GM21717 (cell line): ENCODE measurements at regions not wholly inside any gene's neighbourhood (a gene's known extent, or its start where the extent isn't known, plus 50 kb on each side); places are given as distances from the start of the nearest gene placed in this dataset.
"Not testable (repeated sequence)": the region's sequence is repeated elsewhere in the genome, so short reads cannot be mapped to it uniquely, and the experiment has no call there.

Experiments used
- ATAC-seq: cut with Tn5 transposase; IDR thresholded peaks from one replicate; pipeline ENCODE4 v1.9.1; 2021; ENCODE audit warnings: mild to moderate bottlenecking, moderate library complexity; ENCODE audit not compliant: unreplicated experiment

- not testable (repeated sequence) for ATAC-seq
These were observed 527.8 kb upstream of the PTCHD4 start for GRCh38 chr6:48638796-48639195.

DNA sequence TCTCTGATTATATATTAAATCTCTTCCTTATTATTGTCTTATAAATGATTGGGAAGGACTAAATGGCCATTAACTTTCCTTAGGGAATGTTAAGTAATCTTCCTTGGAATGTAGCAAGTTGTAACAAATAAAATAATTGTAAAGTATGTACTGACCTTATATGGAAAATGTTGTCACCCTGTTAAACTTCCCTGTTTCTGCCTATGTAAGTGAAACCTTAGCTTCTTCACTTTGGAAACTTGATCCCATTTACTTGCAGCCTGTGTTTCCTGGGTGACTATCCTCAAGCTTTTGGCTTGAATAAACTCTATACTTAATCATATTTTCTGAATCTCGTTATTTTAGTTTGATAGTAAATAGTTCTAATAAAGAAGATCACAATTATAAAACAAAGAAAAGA, 519.5 kb upstream of the PTCHD4 start:
- ATAC-seq = no peak

GRCh38 chr6:48628316-48628715, 517.3 kb upstream of the PTCHD4 start:
- ATAC-seq = no peak

GRCh38 chr6:48626421-48626820, 515.4 kb upstream of the PTCHD4 start:
- no peak for ATAC-seq

DNA sequence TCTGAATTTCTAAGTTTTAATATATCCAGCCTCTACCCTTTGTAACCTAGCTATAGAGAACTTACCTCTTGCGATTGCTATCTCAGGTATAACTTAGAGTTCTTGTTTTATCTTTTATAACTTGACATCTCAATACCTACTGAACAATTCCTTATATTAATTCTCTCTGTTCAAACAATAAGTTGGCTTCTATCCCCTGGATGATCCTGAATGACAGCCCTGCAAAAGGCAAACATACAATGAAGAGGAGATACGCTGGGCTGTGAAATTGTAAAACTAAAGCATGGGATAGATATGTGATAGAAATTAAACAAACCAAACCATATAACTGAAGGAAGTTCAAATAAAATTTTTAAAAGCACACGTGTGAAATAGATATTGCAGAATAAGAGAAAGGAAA, 513.6 kb upstream of the PTCHD4 start:
- ATAC-seq = no peak

DNA sequence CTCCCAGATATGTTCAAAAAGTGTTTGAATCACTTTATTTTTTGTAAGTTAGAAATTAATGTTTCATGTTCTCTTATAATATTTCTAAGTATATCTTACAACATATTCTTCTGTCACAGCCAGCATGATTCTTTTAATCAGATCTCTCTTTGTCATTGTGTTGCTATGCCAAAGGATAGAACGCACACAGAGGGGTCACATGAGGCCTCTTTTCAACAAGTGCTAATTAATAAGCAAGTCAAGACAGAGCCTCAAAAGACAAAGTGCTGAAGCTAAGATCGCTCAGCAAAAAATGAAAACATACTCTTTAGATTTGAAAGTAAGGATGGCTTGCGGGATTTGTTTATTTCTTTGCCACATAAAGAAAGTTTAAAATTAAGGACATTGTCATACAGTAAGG, 508.8 kb upstream of the PTCHD4 start:
- no peak for ATAC-seq

- ATAC-seq = no peak
These were observed 504.0 kb upstream of the PTCHD4 start for GRCh38 chr6:48615041-48615440.

GRCh38 chr6:48614326-48614725, 503.3 kb upstream of the PTCHD4 start:
- ATAC-seq = no peak

GRCh38 chr6:48613231-48613949, 502.4 kb upstream of the PTCHD4 start:
- no peak for ATAC-seq

DNA sequence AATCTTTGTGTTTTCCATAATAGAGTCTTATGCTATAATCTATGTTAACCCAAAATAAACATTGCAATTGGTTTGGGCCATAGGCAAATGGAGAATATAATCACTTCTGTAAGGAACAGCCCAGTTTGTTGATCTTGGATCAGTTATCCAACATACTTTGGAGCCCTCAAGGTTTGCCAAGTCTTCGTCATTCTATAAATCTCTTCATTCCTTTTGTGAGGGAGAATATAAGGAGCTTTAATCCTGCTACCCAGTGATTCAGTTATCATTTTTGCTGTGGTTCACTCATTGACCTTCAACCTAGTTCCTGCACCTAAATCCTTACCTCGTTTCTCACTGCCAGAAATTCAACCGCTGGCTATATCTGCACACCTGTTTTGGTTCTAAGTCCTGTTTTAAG, 500.3 kb upstream of the PTCHD4 start:
- no peak for ATAC-seq

DNA sequence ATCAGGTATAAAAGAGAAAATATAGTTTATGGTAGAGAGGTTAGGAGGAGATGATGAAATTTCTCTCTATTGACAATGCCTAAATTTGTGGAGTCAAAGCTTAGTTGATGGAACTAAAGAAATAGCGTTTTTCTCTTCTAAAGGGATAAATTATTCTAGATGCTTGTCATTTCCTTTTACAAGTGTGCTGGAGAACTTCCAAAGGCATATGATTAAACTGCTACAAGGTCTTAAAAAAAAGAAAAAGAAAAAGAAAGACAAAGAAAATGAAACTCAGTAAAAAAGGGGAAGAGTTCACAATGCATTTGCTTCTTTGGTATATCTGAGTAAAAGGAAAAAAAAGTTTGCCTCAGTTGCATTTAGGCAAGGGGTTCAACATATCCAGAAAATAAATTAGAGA, 499.8 kb upstream of the PTCHD4 start:
- ATAC-seq = no peak

DNA sequence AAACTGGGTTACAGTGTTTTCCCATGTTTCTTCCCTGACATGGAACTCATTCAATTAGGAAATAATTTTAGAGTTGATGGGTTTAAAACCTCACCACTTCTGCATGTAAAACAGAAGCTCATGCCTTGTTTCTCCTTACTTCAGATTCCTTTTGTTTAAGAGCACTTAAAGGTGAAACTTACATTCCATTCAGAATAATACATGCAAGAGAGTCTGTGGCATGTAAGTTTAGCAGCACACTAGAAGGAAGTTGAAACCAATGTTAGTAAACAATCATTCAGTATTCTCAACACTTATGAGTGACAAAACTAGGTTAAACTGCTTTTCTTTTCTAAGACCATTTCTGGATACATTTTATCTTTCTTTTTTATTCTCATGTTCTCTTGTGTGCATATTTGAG, 495.6 kb upstream of the PTCHD4 start:
- no peak for ATAC-seq

DNA sequence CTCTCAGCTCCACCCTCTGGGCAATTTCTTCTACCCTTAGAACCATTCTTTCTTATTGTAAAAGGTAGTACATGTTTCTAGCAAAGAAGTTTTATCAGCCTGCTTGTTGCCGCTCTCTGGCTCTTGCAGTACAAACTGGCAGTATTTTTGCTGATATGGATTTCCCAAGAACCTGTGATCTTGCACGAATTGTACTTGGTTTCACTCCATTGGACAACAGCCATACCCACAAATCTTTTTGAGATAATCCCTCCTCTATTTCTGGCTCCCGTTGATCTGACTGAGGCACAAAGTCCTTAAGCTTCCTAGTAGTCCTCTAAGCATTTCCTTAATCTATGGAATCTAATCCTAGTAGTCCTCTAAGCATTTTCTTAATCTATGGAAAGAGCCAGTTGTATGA, 487.0 kb upstream of the PTCHD4 start:
- ATAC-seq = no peak

GRCh38 chr6:48596830-48597229, 485.8 kb upstream of the PTCHD4 start:
- ATAC-seq = no peak

DNA sequence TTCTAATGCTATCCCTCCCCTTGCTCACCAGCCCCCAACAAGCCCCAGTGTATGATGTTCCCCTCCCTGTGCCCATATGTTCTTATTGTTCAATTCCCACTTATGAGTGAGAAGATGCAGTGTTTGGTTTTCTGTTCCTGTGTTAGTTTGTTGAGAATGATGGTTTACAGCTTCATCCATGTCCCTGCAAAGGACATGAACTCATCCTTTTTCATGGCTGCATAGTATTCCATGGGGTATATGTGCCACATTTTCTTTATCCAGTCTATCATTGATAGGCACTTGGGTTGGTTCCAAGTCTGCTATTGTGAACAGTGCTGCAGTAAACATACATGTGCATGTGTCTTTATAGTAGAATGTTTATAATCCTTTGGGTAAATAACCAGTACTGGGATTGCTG, 480.2 kb upstream of the PTCHD4 start:
- not testable (repeated sequence) for ATAC-seq

DNA sequence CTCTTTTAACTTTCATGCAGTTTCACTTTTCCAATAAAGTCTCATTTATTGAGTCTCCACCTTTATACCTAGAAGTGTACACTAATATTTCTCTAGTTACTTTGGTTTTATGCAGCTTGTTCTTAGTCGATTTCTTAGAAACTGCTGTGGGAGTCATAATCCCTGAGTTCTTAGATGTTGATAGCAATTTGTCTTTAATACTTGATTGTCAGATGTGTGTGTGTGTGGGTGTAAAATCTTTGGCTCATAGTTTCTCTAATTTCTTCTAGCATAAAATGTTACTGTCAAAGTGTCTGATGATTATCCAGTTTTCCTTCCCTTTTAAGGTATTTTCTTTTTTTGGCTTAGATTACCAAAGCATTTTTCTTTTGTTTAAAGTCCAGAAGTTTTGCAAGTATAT, 473.8 kb upstream of the PTCHD4 start:
- ATAC-seq = no peak

- no peak for ATAC-seq
These were observed 459.7 kb upstream of the PTCHD4 start for GRCh38 chr6:48570656-48571055.

DNA sequence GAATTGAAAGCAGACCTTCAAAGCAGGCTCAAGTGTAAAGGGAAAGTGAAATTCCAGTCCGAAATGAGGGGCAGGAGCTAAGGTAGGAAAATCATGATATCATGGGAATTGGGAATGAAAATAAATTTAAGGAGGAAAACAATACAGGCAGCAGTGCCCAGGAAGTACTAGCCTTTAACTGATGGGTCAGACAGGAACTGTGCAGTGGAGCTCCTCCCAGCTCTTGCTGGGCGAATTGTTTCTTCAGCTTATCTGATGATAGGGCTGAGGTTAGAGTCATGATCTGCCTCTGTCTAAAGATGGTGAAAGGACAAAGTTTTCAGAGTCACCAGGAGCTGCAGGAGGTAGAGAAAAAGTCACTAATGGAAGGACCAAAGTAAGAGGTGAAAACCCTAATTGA, 457.9 kb upstream of the PTCHD4 start:
- ATAC-seq = no peak

- no peak for ATAC-seq
These were observed 456.0 kb upstream of the PTCHD4 start for GRCh38 chr6:48567016-48567415.

GRCh38 chr6:48564036-48564820, 453.2 kb upstream of the PTCHD4 start:
- ATAC-seq = no peak

GRCh38 chr6:48563433-48563832, 452.4 kb upstream of the PTCHD4 start:
- ATAC-seq = no peak

DNA sequence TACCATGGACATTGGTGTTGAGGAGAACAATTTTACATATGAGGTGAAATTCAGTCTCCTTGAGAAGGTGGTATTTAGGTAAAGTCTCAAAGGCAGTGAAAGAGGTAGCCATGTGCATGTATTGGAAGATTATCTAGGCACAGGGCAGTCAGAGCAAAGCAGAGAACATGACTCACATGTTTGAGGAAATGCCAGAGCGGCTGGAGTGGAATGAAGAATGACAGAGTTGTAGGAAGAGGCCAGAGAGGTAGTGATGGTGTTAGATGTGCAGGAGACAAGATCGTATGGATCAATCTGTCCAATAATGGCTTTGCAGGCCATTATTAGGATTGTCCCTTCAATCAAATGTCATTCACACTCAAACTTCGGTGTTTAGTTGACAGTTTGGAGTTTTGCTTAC, 449.4 kb upstream of the PTCHD4 start:
- ATAC-seq = no peak
